GM21529 (cell line): ENCODE measurements at regions not wholly inside any gene's neighbourhood (a gene's known extent, or its start where the extent isn't known, plus 50 kb on each side); places are given as distances from the start of the nearest gene placed in this dataset.
"Not testable (repeated sequence)": the region's sequence is repeated elsewhere in the genome, so short reads cannot be mapped to it uniquely, and the experiment has no call there.

Source experiments
- ATAC-seq: cut with Tn5 transposase; IDR thresholded peaks from one replicate; pipeline ENCODE4 v1.9.1; 2021; ENCODE audit not compliant: unreplicated experiment

DNA sequence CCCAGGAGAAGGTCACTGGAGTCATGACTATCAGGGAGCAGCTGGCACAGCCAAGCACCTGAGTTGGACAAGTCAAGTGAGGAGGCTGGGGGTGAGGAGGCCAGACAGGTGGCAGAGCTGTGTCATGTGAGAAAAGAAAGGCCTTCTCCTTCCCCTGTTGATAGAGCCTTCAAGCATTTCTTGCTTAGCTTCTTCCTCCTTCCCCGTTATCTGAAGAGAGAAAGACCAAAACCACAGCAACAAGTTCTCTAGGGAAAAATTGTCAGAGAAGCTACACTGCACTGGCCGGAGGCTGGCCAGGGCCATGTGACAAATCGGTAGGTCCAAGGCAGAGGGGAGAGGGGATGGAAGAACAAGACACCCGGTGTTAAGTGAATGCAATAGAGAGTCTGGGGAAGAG is 202.1 kb upstream of the PRDM1 start:
- no peak for ATAC-seq

DNA sequence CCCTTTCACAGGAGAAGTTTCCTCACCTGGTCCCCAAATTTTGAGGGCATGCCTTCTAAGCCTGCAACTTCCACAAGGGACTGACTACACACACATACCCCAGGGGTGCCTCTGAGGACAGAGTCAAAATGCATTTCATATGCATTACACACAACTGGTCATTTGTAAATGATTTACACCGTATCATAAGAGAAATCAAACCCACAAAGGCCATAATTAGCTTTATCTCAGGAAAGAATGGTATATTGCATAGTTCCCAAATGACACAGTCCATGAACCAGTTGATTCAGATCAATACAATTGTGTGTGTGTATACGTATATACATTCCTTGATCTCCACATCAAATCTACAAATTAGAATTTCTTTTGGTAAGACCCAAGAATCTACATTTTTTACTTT is 203.3 kb upstream of the PRDM1 start:
- ATAC-seq = no peak

DNA sequence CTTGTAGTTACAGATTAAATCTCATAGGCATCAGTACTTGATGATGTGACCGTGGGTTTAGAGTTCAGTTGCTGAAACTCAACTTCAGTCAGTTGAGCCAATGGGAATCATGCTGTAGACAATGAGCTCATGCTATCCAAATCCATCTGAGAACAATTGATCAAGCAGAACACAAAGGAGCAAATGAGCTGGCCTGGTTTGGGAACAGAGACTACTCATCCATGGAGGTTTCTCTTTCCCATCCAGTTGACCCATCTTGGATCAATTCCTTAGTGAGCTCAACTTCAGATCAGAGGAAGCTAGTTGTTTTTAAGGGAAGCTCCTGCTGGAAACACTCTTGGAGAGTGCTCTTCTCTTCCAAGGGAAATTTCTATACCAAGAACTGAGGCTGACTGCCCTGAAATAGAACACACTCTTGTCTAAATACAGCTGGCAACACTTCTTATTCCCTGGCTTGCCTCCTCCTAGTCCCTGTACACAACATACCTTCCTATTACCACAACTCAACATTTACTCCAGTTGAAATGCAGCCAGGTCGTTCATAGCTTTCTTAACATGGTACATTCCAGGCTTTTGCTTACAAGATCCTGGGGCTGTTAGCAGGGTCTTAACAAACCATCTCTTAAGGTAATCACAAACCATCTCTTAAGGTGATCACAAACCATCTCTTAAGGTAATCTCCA is 203.9 kb upstream of the PRDM1 start:
- no peak for ATAC-seq

DNA sequence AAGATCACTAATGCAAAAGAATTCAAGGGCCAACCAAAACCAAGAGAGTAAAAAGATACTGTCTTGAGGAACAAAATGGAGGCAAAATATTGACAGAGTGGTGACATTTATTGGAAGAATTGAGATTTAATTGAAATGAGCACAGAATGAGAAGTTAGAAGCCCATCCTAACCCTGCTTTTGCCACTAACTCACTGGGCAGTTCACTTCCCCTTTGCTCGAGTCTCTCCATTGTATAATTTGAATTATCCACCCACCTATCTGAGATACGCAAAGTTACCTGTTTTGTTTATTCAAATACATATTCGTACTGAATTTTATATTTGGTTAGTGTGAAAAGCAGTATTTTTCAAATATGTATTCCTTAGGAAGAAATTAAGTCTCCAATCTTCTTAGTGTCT is 204.5 kb upstream of the PRDM1 start:
- ATAC-seq = no peak

DNA sequence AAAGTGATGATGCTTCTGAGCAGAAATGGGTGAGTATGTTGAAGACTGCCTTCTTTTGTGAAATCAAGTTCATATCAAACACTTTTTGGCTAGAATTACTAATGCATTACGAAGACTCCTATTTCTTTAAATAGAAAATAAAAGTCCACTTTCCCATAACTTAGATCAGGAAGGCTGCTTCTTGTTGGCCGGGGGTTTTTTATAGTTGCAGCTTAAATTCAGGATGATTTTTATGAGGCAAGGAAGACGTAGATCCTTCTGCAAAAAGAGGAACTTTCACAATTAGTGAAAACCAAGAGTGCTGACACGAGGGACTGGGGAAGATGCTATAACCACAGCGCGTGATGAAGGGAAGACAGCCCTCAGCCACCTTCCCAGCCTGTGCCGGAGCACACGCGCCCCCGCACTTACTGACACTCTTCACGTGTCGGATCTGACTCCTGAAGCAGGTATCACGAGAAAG is 206.1 kb upstream of the PRDM1 start:
- ATAC-seq = peak; percentile 78

DNA sequence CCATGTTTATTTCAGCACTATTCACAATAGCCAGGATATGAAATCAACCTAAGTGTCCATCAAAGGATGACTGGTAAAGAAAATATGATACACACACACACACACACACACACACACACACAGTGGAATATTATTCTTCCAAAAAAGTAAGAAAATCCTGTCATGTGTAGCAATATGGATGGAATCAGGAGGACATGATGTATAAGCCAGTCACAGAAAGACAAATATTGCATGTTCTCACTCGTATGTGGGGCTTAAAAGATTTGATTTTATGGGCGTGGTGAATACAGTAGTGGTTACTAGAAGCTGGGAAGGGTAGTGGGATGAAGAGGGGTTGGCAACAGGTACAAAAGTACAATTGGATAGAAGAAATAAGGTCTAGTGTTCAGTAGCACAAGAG is 207.0 kb upstream of the PRDM1 start:
- no peak for ATAC-seq

DNA sequence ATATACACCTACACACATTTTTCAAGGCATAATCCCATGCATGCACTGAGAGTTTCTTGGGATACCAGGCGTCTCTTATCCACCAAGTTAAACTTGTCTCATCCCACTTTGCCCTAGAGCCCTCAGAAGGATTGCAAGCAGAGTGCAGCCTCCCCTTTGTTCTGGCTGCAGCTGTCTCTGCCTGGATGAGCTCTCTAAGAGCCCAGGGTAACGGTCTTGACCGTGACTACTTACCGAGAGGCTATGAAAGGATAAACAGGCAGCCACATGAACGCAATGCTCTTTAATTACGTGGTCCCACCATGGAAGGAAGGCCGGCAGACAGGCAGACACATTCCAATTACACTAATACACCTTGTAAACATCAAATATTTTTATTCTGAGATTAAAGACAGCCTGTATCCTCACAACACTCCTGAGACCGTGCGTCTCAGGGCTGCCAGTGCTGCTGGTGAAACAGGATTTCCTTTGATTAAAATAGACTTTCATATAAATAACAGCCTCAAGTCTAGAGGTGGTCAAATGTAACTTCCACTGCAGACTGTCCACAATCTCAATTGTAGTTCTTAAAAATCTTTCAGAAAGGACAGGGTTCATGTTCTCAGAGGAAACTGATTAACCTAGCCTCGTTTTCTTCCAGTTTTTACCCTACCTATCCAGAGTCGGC is 210.0 kb upstream of the PRDM1 start:
- no peak for ATAC-seq

DNA sequence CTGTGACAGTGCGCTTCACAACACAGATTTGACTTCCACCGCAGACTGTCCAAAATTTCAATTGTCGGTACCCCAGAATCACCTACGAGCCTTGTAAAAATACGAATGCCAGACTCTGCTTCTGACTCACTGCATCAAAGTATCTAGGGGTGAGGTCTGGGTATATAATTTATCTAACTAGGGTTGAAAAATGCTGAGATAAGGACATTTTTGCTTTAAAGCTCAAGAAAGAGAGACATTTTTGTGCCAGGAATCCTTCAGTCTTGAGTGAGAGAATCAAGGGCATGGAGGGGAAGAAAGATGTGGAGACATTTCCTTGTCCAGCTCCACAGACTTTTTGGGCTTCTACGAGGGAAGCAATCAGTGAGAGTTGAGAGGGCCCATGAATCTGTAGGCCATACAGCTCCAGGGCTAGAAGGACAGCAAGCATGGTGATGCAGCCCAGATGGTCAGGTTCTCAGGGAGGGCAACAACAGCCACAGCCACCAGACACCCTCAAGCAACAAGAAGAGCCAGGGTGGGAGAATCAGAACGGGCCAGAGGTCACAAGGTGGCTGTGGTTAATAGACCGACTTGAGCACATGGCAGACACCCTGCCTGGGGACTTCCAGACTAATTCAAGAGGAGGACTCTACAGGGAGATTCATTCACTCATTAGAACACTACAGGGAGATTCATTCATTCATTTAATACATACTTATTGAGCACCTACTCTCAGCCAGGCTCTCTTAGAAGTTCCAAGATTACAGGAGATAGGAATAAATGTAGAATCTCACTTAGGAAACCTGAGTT is 211.1 kb upstream of the PRDM1 start:
- no peak for ATAC-seq

DNA sequence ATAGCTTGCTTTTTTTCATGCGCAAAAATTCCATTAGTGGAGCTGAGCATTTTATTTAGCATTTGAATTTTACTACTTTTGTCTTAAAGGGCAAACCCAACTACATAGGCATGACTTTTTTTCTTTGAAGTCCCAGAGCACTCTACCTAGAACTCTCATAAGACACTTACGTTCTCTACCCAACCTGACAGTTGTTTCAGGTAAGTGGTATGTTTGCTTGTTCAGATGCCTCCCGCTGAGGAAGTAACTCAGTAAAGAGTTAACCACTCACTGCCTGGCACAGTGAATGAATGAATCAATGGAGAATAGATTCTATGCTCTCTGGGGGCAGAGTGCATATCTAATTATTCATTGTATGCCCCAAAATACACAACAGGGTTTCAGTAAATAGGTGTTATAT is 212.3 kb upstream of the PRDM1 start:
- no peak for ATAC-seq

DNA sequence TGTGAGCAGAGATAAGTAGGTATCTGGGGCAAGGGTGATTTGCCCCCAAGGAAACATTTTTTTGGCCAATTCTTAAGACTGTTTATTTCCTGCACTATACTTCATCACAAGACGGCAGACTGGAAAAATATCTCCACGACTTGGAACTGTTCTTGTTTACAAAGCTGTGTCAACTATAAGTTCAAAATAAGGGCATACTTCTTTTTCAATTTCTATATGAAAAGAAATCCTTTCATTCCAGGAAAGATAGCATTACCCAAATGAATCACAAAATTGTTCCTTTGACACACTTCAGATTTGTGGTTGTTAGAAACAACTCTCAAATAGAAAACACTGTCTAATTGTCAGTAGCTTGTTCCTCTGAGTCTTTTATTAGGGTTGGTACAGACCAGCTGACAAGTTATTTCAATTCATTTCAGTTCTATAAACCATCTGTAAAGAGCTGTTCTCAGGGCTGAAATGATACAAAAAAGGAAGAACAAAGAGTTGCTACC is 212.9 kb upstream of the PRDM1 start:
- no peak for ATAC-seq

DNA sequence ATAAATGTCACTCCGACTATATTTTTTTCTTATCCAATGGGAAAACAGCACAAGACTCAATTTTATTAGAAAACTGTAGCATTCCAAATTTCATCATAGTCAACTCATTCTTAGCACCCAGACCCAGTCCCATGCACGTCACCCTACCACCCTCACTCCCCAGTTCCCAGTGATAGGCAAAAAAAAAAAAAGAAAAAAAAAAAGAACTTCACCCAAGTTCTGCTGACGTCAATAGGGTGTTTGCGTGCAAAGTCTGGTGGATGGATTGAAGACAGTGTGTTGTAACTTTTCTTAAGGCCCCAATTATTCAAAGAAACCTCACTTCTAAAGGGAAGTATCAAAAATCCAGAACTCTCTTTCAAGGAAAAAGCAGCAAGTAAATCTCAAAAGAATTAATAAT is 213.9 kb upstream of the PRDM1 start:
- no peak for ATAC-seq

DNA sequence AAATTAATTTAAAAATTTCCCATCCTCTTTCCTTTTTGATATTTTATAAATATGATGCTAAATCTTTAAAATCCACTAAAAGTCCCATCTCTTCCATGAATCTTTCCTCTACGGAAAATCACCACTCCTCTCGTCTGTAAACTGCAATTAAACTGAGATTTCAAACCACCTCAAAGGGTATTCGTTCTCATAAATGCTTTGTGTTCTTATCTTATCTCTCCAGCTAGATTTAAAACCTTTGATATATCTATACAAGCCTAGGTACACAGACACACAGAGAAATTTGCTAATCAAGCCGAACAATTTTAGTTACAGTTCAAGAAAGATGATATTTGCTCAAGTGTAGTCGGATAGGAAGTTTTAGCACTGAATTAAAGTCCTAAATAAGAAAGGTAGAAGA is 214.6 kb upstream of the PRDM1 start:
- no peak for ATAC-seq

DNA sequence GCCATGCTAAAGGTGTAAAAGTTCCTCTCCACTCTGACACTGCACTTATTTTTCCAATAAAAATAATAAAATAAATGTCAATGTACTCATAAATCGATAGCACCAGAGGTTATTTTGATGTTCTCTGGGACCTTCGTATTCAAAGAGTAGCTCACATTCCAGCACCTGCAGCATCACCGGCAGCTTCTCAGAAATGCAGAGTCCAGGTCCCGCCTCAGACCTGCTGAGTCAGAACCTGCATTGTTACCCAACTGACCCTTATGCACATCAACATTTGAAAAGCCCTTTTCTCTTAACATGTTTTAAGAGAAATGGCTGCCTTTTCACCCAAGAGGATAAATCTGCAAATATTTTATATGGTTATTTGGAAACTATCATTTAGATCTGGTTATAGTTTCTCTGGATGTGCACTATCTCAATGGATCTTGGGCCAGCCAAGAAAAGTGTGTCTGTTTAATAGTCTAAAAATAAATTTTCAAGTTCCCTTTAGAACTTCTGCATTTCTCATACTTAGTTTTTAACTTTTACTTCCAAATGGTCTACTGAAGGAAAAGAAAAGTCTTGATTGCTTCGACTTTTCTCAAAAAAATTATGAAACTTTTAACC is 216.2 kb upstream of the PRDM1 start:
- no peak for ATAC-seq

DNA sequence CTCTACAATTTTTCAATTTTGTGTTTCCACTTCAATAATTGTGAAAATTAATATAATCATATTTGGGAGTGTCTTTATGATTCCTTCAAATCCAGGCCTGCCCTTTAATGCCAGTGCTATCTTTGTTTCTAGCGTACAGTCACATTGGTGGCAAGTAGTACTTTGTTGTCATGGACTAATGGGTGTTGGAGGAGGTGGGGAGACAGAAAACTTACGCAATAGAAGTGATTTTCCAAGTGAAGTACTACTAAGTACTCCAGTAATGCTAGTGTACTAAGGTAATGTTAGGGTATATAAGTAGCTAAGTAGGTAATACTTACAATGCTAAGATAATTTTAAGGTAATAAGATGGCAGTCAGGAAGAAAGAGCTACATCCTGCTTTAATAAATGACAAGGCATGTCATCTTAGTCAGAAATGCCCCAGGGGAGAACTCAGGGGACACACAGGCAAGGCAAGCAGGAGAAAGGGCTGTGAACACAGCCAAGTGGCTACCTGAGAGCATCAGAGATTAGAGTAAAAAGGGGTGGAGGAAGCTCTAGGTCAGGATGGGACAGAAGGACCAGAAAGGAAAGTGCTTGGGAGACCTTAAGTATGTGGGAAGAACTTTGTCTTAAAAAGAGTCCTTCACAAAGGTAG is 217.2 kb upstream of the PRDM1 start:
- no peak for ATAC-seq

DNA sequence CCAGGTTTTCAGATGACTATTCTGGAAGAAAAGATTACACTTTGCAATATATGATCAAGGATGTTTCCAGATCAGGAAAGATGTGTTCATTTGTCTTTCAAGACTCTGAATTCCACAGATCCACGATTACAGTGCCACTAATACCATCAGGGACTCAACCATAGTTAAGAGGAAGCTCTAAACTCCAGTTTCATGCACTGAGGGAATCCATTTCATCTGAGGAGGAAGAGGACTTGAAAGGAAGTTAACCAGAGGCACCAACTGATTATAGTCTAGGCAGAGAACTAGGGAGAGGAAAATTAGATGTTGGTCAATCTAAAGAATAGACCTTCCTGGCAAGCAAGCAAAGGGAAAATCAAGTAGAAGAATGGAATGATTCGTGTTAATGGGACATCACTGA is 218.3 kb upstream of the PRDM1 start:
- ATAC-seq = no peak

DNA sequence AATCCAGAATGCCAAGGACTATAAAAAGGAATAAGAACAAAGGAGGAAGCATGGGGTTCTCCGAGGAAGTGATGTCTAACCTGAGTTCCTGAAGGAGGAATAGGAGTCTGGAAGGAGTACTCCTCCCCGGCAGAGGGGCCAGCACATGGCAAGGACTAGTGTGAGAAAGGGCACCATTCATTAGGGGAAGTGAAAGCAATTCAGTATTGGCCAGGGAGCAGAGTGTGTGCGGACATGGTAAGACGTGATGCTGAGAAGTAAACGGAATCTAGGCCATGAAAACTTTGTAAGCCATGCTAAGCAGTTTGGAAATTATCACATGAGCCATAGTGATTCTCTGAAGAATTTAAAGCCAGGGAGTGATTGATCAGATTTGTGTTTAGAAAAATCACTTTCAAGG is 218.9 kb upstream of the PRDM1 start:
- ATAC-seq = no peak

DNA sequence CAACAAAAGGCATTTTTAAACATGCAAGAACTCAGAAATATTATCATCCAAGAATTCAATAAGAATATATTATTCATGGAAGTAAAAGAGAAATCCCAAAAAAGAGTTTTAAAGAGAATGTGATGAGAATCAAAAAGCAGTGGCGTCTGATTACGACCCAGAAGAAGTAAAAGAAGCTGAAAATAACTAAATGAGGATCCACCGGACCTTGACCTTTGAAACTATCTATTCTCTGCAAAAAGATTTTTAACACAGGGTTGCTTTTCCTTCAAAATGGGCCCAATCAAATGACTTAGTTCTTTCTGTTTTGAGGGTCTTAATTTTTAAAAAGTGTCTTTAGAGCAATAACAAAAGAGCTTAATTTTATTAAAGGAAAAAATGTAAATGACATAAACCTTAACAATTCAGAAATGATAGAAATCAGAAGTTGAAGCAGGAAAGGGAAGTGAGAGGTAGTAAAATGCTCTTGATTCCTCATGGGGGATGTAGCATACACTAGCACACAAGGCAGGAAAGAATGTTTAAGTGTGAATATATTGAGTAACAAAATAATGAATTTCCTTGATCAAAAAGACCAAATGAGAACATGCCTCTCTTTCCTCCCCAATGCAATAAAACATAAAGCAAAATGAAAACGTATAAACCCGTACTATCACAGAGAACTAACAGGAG is 223.1 kb upstream of the PRDM1 start:
- ATAC-seq = peak; percentile 47

DNA sequence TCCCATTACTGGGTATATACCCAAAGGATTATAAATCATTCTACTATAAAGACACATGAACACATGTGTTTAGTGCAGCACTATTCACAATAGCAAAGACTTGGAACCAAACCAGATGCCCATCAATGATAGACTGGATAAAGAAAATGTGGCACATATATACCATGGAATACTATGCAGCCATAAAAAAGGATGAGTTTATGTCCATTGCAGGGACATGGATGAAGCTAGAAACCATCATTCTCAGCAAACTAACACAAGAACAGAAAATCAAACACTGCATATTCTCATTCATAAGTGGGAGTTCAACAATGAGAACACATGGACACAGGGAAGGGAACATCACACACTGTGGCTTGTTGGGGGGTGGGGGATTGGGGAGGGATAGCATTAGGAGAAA is 225.2 kb upstream of the PRDM1 start:
- ATAC-seq = not testable (repeated sequence)

DNA sequence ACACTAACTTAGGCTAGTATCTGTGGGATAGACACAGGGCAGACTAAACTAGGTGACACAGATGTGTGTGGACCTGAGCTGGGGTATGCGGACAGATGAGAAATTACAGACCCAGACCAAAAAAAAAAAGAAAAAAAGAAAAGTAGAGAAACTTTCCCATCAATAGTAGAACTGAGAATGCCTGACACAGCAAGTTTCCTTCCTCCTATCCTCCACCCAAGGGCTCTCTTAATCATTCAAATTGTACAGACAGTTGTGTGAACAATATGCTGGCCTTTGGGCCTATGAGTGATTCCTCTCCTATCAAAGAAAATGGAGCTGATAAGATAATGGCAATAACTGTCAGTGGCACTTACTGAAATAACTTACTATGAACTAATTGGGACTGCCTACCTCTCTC is 226.7 kb upstream of the PRDM1 start:
- no peak for ATAC-seq

DNA sequence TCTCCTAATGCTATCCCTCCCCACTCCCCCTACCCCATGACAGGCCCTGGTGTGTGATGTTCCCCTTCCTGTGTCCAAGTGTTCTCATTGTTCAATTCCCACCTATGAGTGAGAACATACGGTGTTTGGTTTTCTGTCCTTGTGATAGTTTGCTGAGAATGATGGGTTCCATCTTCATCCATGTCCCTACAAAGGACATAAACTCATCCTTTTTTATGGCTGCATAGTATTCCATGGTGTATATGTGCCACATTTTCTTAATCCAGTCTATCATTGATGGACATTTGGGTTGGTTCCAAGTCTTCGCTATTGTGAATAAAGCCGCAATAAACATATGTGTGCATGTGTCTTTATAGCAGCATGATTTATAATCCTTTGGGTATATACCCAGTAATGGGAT is 227.5 kb upstream of the PRDM1 start:
- ATAC-seq = not testable (repeated sequence)
